Astrocyte (in vitro differentiated cells and primary cell): ENCODE measurements at regions not wholly inside any gene's neighbourhood (a gene's known extent, or its start where the extent isn't known, plus 50 kb on each side); places are given as distances from the start of the nearest gene placed in this dataset.

Source experiments
- CTCF ChIP-seq: IDR thresholded peaks from 2 replicates; pipeline ENCODE4 v1.5.1; 2011; ENCODE audit warnings: low read depth, mild to moderate bottlenecking, inconsistent platforms, low read length, moderate library complexity; ENCODE audit not compliant: insufficient read depth
- EZH2 ChIP-seq: IDR thresholded peaks from 2 replicates; pipeline ENCODE4 v1.6.1; 2012; ENCODE audit warnings: mild to moderate bottlenecking, low read length, inconsistent platforms; ENCODE audit not compliant: insufficient read depth

GRCh38 chr4:155025762-155026457 is 182.5 kb upstream of the NPY2R start:
- TF ChIP-seq CTCF (peak; percentile 42), EZH2 (no peak)
